ENCODE measurements at regions not wholly inside any gene's neighbourhood (a gene's known extent, or its start where the extent isn't known, plus 50 kb on each side); places are given as distances from the start of the nearest gene placed in this dataset.

- no peaks in the 10 kb centered on the region; a peak in 1 of 5 replicates for H3K27me3 ChIP-seq (ENCODE audit: control insufficient read depth in 1 of 2, insufficient read depth in 2 of 2, low read length in 2 of 2)
- FAIRE-seq (no peak), DNase-seq (ENCODE audit: low spot score) (no peak), ATAC-seq (no peak)
- in situ Hi-C loops (cut with HindIII; ENCODE audit: extremely low pct_ligation_motif_present, low pct_unique_long_range_greater_than_20kb) = no loop called here
- H4K20me1 ChIP-seq (ENCODE audit: insufficient read depth, low read length) = no peaks in the 10 kb centered on the region
- no peaks in the 10 kb centered on the region for H3K9me3 ChIP-seq (ENCODE audit: low read length)
- H2AFZ ChIP-seq (ENCODE audit: low read length) = no peak overlapping the region
- TF ChIP-seq PRMT3 (CRISPR knock-in tag; IDR thresholded peaks at IDR 0.05; ENCODE audit: borderline replicate concordance, low read depth) (no peak), RXRB (CRISPR knock-in tag; IDR thresholded peaks at IDR 0.05; ENCODE audit: borderline replicate concordance) (no peak), KAT8 (CRISPR knock-in tag; IDR thresholded peaks at IDR 0.05) (no peak), ZNF432 (CRISPR knock-in tag; IDR thresholded peaks at IDR 0.05; ENCODE audit: borderline replicate concordance) (no peak), ZNF20 (CRISPR knock-in tag; IDR thresholded peaks at IDR 0.05) (no peak), SMAD3 (CRISPR knock-in tag; IDR thresholded peaks at IDR 0.05) (no peak), ZNF451 (CRISPR knock-in tag; IDR thresholded peaks at IDR 0.05) (no peak), ERF (CRISPR knock-in tag; IDR thresholded peaks at IDR 0.05) (no peak), ZNF335 (CRISPR knock-in tag; IDR thresholded peaks at IDR 0.05) (no peak), GPN1 (CRISPR knock-in tag; IDR thresholded peaks at IDR 0.05; ENCODE audit: borderline replicate concordance) (no peak)
- no peak overlapping the region for H3K4me3 ChIP-seq (replicated peaks in 1 of 3; ENCODE audit: insufficient read depth in 1 of 3, low read depth in 2 of 3, low read length in 3 of 3)
- WGBS (ENCODE audit: low lambda C conversion rate) = 32% methylated on average over 7 of the region's 7 CpGs
- no TSS peak for BruUV-seq (replicated peaks)
- H3K36me3 ChIP-seq (replicated peaks in 1 of 2; ENCODE audit: control insufficient read depth in 1 of 2, insufficient read depth in 2 of 2, low read length in 2 of 2) = no peaks in the 10 kb centered on the region
- H3K4me2 ChIP-seq (ENCODE audit: low read depth, low read length) = no peak overlapping the region
- no peak overlapping the region for H3K27ac ChIP-seq (ENCODE audit: extremely low read length, insufficient read depth, low read length)
- CTCF ChIA-PET (ENCODE audit: low intra/inter-chr PET ratio, low total read pairs) = no interaction called here
- H3K4me1 ChIP-seq (ENCODE audit: insufficient read depth, low read length) = no peaks in the 10 kb centered on the region
- POLR2A ChIA-PET = no interaction called here
- H3K79me2 ChIP-seq (ENCODE audit: insufficient read depth, low read length) = no peaks in the 10 kb centered on the region
- H3K9ac ChIP-seq (ENCODE audit: insufficient read depth, low read depth, low read length) = no peak overlapping the region
- intact Hi-C loops (cut with micrococcal nuclease; ENCODE audit: unreplicated experiment) = no loop called here
Measured at GRCh38 chr20:19851861-19852260, 93.8 kb downstream of the RIN2 start.

GRCh38 chr20:19855416-19855815 lies 97.4 kb downstream of the RIN2 start:
- H2AFZ ChIP-seq (ENCODE audit: low read length) = no peak overlapping the region
- H4K20me1 ChIP-seq (ENCODE audit: insufficient read depth, low read length) = no peaks in the 10 kb centered on the region
- WGBS (ENCODE audit: low lambda C conversion rate) = 67% methylated on average over 3 of the region's 3 CpGs
- no peaks in the 10 kb centered on the region for H3K9me3 ChIP-seq (ENCODE audit: low read length)
- H3K4me2 ChIP-seq (ENCODE audit: low read depth, low read length) = no peak overlapping the region
- no peak overlapping the region for H3K27ac ChIP-seq (ENCODE audit: extremely low read length, insufficient read depth, low read length)
- no peaks in the 10 kb centered on the region for H3K27me3 ChIP-seq (ENCODE audit: control insufficient read depth in 1 of 2, insufficient read depth in 2 of 2, low read length in 2 of 2)
- in situ Hi-C loops (cut with HindIII; ENCODE audit: extremely low pct_ligation_motif_present, low pct_unique_long_range_greater_than_20kb) (no loop called here), intact Hi-C loops (cut with micrococcal nuclease; ENCODE audit: unreplicated experiment) (no loop called here)
- FAIRE-seq = no peak
- H3K4me3 ChIP-seq (replicated peaks in 1 of 3; ENCODE audit: insufficient read depth in 1 of 3, low read depth in 2 of 3, low read length in 3 of 3) = no peak overlapping the region
- no peak for ATAC-seq
- H3K36me3 ChIP-seq (replicated peaks in 1 of 2; ENCODE audit: control insufficient read depth in 1 of 2, insufficient read depth in 2 of 2, low read length in 2 of 2) = no peaks in the 10 kb centered on the region
- no TSS peak for BruUV-seq (replicated peaks)
- peaks cover 2% of the 10 kb centered on the region; the same call in 1 of the 2 replicates for H3K4me1 ChIP-seq (ENCODE audit: insufficient read depth, low read length)
- no peaks in the 10 kb centered on the region for H3K79me2 ChIP-seq (ENCODE audit: insufficient read depth, low read length)
- no peak for DNase-seq (ENCODE audit: low spot score)
- no peak overlapping the region for H3K9ac ChIP-seq (ENCODE audit: insufficient read depth, low read depth, low read length)
- POLR2A ChIA-PET = no interaction called here
- CTCF ChIA-PET (ENCODE audit: low intra/inter-chr PET ratio, low total read pairs) = no interaction called here
- TF ChIP-seq ZNF646 (CRISPR knock-in tag; IDR thresholded peaks at IDR 0.05) (no peak), EP300 (IDR thresholded peaks at IDR 0.05; ENCODE audit: low read depth in 2 of 2, low read length in 2 of 2) (no peak), EP300 (CRISPR knock-in tag; IDR thresholded peaks at IDR 0.05; ENCODE audit: borderline replicate concordance) (no peak), TFDP2 (CRISPR knock-in tag; IDR thresholded peaks at IDR 0.05) (no peak)

All from HepG2 (cell line).